Progenitor cell of endocrine pancreas (in vitro differentiated cells): ENCODE measurements at regions not wholly inside any gene's neighbourhood (a gene's known extent, or its start where the extent isn't known, plus 50 kb on each side); places are given as distances from the start of the nearest gene placed in this dataset.

Source experiments
- DNase-seq: peaks from one replicate; pipeline ENCODE4 v3.0.0; 2021; ENCODE audit warnings: low spot score; ENCODE audit not compliant: unreplicated experiment
- H3K27ac Mint-ChIP-seq: 2 replicates; pipeline ENCODE4 v1.8.0; 2021; ENCODE audit warnings: mild to moderate bottlenecking, moderate library complexity, mixed read lengths
- H3K27me3 Mint-ChIP-seq: 2 replicates; pipeline ENCODE4 v1.8.0; 2021; ENCODE audit warnings: mixed read lengths
- H3K36me3 Mint-ChIP-seq: 2 replicates; pipeline ENCODE4 v1.8.0; 2022; ENCODE audit warnings: mixed read lengths; ENCODE audit not compliant: insufficient read depth
- H3K4me1 Mint-ChIP-seq: 2 replicates; pipeline ENCODE4 v1.8.0; 2021; ENCODE audit warnings: low read depth, mixed read lengths
- H3K4me3 Mint-ChIP-seq: 2 replicates; pipeline ENCODE4 v1.8.0; 2021; ENCODE audit warnings: low read depth, mild to moderate bottlenecking, moderate library complexity, mixed read lengths
- H3K9me3 Mint-ChIP-seq: 2 replicates; pipeline ENCODE4 v1.8.0; 2021; ENCODE audit warnings: low read depth, mixed read lengths
- CTCF ChIP-seq: fragments of 200-600 bp; sonication (generic); IDR thresholded peaks from one replicate; pipeline ENCODE4 v1.5.0; 2021; ENCODE audit warnings: antibody characterized with exemption, mild to moderate bottlenecking; ENCODE audit not compliant: unreplicated experiment

DNA sequence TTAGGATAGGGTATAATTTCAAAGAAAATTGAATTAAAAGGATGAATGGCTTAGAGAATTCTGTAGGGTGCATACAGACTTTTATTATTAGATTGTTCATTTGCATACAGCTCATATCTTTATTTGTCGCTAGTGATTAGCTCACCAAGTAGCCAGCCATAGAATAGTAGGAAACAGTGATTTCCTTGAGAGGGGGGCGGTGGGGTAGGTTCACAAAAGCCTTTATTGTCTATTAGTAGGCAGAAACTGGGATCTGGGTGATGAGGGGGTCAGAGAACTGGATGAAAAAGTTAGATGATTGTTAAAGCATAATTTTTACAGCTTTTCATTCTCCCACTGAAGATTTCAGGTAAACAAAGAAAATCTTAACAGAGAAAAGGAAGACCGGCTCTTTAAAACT is 77.6 kb upstream of the RAP2B start:
- H3K27me3 Mint-ChIP-seq: no peaks in the 10 kb centered on the region
- no peak overlapping the region for H3K4me3 Mint-ChIP-seq
- TF ChIP-seq CTCF: no peak

DNA sequence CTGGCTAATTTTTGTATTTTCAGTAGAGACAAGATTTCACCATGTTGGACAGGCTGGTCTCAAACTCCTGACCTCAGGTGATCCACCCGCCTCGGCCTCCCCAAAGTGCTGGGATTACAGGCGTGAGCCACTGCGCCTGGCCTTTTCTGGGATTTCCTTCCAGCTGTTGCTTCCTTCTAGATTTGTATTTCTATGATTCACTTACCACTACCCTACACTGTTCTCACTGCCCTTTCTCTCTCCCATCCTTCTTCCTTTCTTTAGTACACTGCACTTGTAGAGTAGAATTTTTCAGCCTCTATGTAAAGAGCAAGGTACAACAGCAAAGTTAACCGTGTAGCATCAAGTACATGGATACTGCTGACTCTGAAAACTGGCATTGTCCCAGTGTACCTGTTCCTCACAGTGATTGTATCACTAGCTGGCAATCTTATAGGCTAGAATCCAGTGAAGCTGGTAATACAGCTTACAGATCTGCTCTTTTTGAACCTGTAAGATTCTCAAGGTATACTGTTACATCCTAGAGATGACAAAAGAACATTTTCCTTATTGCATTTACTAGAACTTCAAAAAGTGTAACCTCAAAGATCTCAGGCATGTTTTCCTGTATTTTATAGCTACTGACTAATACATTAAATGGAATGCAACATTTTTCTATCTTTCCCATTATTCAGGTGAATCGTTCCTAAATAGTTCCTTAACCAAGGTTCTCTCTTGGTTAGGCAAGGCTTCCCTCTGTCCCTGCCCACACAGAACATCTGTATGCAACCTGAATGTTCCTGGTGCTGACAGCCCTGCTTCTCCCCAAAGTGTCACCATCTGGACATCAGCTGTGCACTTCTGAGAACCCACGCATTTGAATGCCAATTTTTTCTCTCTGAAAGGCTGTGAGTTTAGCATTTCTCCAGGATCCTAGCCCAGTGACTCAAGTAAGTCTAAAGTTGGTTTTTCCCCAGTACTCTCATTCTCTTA is 74.1 kb upstream of the RAP2B start:
- Mint-ChIP-seq H3K27me3 (no peaks in the 10 kb centered on the region), H3K36me3 (no peaks in the 10 kb centered on the region), H3K4me1 (no peaks in the 10 kb centered on the region), H3K27ac (no peak overlapping the region), H3K9me3 (no peaks in the 10 kb centered on the region), H3K4me3 (no peak overlapping the region)
- TF ChIP-seq CTCF: no peak
- DNase-seq: no peak

More for the DNA sequence above, 77.6 kb upstream of the RAP2B start:
- DNase-seq: no peak
- Mint-ChIP-seq H3K9me3 (no peaks in the 10 kb centered on the region), H3K36me3 (no peaks in the 10 kb centered on the region), H3K4me1 (no peaks in the 10 kb centered on the region), H3K27ac (no peak overlapping the region)

DNA sequence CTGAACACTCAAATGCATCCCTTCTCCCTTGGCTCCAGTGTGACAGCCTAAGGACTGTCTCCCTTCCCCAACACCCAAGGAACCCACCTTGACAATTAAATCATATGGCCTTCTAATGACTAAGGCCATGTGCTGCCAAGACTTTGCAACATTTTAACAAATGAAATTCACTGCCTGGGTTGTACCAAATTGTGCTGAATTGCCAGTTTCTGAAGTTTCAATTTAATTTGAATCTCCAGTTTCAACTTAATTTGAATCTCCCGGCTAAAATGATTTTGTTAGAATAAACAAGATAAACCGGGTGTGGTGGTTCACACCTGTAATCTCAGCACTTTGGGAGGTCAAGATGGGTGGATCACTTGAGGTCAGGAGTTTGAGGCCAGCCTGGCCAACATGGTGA is 72.4 kb upstream of the RAP2B start:
- Mint-ChIP-seq H3K4me3 (no peak overlapping the region), H3K9me3 (no peaks in the 10 kb centered on the region), H3K27me3 (no peaks in the 10 kb centered on the region), H3K27ac (no peak overlapping the region), H3K36me3 (no peaks in the 10 kb centered on the region), H3K4me1 (no peaks in the 10 kb centered on the region)
- no peak for DNase-seq
- TF ChIP-seq CTCF: no peak

- Mint-ChIP-seq H3K27me3 (no peaks in the 10 kb centered on the region), H3K4me3 (no peak overlapping the region), H3K9me3 (no peaks in the 10 kb centered on the region), H3K27ac (no peak overlapping the region), H3K36me3 (no peaks in the 10 kb centered on the region), H3K4me1 (no peaks in the 10 kb centered on the region)
- no peak for TF ChIP-seq CTCF
- DNase-seq: no peak
Measured at GRCh38 chr3:153090973-153091372, 71.1 kb upstream of the RAP2B start.

GRCh38 chr3:153093629-153094028 is 68.4 kb upstream of the RAP2B start:
- Mint-ChIP-seq H3K27ac (no peak overlapping the region), H3K4me3 (no peak overlapping the region)

More at GRCh38 chr3:153093629-153094028, 68.4 kb upstream of the RAP2B start:
- no peak for DNase-seq
- Mint-ChIP-seq H3K4me1 (no peaks in the 10 kb centered on the region), H3K36me3 (no peaks in the 10 kb centered on the region), H3K9me3 (peaks cover 1% of the 10 kb centered on the region), H3K27me3 (no peaks in the 10 kb centered on the region)
- TF ChIP-seq CTCF: no peak
